Astrocyte (in vitro differentiated cells and primary cell): ENCODE measurements at regions not wholly inside any gene's neighbourhood (a gene's known extent, or its start where the extent isn't known, plus 50 kb on each side); places are given as distances from the start of the nearest gene placed in this dataset.

Source experiments
- DNase-seq: peaks from one replicate; pipeline ENCODE4 v3.0.0-alpha.2; 2010; ENCODE audit warnings: low read depth
- FAIRE-seq: peaks from 2 replicates; lab custom pipeline; 2011; peaks lifted over from hg19 to GRCh38; lab: Jason Lieb, UNC
- H2AFZ ChIP-seq: 2 replicates; pipeline ENCODE4 v1.6.0; 2012; ENCODE audit warnings: low read depth, low read length, inconsistent platforms
- H3K27ac ChIP-seq: 2 replicates; pipeline ENCODE4 v1.5.1; 2011; ENCODE audit warnings: low read depth, low read length, inconsistent platforms
- H3K27me3 ChIP-seq: 2 replicates; pipeline ENCODE4 v1.6.0; 2011; ENCODE audit warnings: low read length, inconsistent platforms; ENCODE audit not compliant: insufficient read depth
- H3K36me3 ChIP-seq: 2 replicates; pipeline ENCODE4 v1.5.1; 2011; ENCODE audit warnings: low read length, inconsistent platforms; ENCODE audit not compliant: insufficient read depth
- H3K4me1 ChIP-seq: 2 replicates; pipeline ENCODE4 v1.5.1; 2011; ENCODE audit warnings: low read length, inconsistent platforms; ENCODE audit not compliant: insufficient read depth
- H3K4me2 ChIP-seq: 2 replicates; pipeline ENCODE4 v1.6.0; 2012; ENCODE audit warnings: low read length, inconsistent platforms
- H3K4me3 ChIP-seq: 2 replicates; pipeline ENCODE4 v1.5.1; 2011; ENCODE audit warnings: low read depth, mild to moderate bottlenecking, low read length, inconsistent platforms; ENCODE audit not compliant: insufficient read depth
- H3K79me2 ChIP-seq: 2 replicates; pipeline ENCODE4 v1.6.0; 2012; ENCODE audit warnings: mild to moderate bottlenecking, low read length, inconsistent platforms; ENCODE audit not compliant: insufficient read depth
- H3K9ac ChIP-seq: 2 replicates; pipeline ENCODE4 v1.6.0; 2012; ENCODE audit warnings: mild to moderate bottlenecking, low read length, inconsistent platforms
- H3K9me3 ChIP-seq: 2 replicates; pipeline ENCODE4 v1.5.1; 2012; ENCODE audit warnings: low read depth, mild to moderate bottlenecking, low read length, inconsistent platforms; ENCODE audit not compliant: insufficient read depth
- H4K20me1 ChIP-seq: 2 replicates; pipeline ENCODE4 v1.6.0; 2012; ENCODE audit warnings: low read length, inconsistent platforms; ENCODE audit not compliant: insufficient read depth
- H3K27ac Mint-ChIP-seq: one replicate; pipeline ENCODE4 v1.8.0; 2021; ENCODE audit warnings: mild to moderate bottlenecking, mixed read lengths; ENCODE audit not compliant: unreplicated experiment
- H3K27me3 Mint-ChIP-seq: one replicate; pipeline ENCODE4 v1.8.0; 2021; ENCODE audit warnings: low read depth, mixed read lengths; ENCODE audit not compliant: unreplicated experiment
- H3K36me3 Mint-ChIP-seq: one replicate; pipeline ENCODE4 v1.8.0; 2021; ENCODE audit warnings: low read depth, mixed read lengths; ENCODE audit not compliant: unreplicated experiment
- H3K4me1 Mint-ChIP-seq: one replicate; pipeline ENCODE4 v1.8.0; 2021; ENCODE audit warnings: low read depth, mixed read lengths; ENCODE audit not compliant: unreplicated experiment
- H3K4me3 Mint-ChIP-seq: one replicate; pipeline ENCODE4 v1.8.0; 2021; ENCODE audit warnings: mild to moderate bottlenecking, moderate library complexity, mixed read lengths; ENCODE audit not compliant: unreplicated experiment
- H3K9me3 Mint-ChIP-seq: one replicate; pipeline ENCODE4 v1.8.0; 2021; ENCODE audit warnings: mild to moderate bottlenecking, mixed read lengths; ENCODE audit not compliant: unreplicated experiment
- EZH2 ChIP-seq: IDR thresholded peaks from 2 replicates; pipeline ENCODE4 v1.6.1; 2012; ENCODE audit warnings: mild to moderate bottlenecking, low read length, inconsistent platforms; ENCODE audit not compliant: insufficient read depth
- TF ChIP-seq, protein P1 (sequence below): IDR thresholded peaks from 2 replicates; pipeline ENCODE4 v1.5.1; 2011; ENCODE audit warnings: low read depth, mild to moderate bottlenecking, inconsistent platforms, low read length, moderate library complexity; ENCODE audit not compliant: insufficient read depth

DNA sequence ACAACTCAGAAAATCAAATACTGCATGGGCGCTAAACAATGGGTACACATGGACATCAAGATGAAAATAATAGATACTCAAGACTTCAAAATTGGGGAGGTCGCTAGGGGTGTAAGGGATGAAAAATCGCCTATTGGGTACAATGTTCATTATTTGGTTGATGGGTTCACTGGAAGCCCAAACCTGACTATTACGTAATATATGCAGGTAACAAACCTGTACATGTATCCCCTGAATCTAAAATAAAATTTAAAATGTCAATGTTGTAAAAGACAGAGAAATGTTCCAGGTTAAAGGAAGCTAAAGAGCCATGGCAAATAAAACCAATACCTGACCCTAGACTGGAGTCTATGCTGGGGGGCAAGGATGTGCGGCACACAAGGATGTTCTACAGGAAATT is 80.4 kb upstream of the CCBE1 start:
- DNase-seq: no peak
- TF ChIP-seq EZH2: no peak
- TF ChIP-seq, protein P1, sequence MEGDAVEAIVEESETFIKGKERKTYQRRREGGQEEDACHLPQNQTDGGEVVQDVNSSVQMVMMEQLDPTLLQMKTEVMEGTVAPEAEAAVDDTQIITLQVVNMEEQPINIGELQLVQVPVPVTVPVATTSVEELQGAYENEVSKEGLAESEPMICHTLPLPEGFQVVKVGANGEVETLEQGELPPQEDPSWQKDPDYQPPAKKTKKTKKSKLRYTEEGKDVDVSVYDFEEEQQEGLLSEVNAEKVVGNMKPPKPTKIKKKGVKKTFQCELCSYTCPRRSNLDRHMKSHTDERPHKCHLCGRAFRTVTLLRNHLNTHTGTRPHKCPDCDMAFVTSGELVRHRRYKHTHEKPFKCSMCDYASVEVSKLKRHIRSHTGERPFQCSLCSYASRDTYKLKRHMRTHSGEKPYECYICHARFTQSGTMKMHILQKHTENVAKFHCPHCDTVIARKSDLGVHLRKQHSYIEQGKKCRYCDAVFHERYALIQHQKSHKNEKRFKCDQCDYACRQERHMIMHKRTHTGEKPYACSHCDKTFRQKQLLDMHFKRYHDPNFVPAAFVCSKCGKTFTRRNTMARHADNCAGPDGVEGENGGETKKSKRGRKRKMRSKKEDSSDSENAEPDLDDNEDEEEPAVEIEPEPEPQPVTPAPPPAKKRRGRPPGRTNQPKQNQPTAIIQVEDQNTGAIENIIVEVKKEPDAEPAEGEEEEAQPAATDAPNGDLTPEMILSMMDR: no peak
- Mint-ChIP-seq H3K4me3 (no peak overlapping the region), H3K9me3 (peaks cover 11% of the 10 kb centered on the region), H3K36me3 (no peaks in the 10 kb centered on the region), H3K27ac (no peak overlapping the region), H3K27me3 (peaks cover 22% of the 10 kb centered on the region), H3K4me1 (peaks cover 14% of the 10 kb centered on the region)
- Histone ChIP-seq H3K4me2 (no peak overlapping the region), H3K4me1 (peaks cover 17% of the 10 kb centered on the region), H3K27me3 (no peaks in the 10 kb centered on the region), H3K79me2 (no peaks in the 10 kb centered on the region), H4K20me1 (no peaks in the 10 kb centered on the region), H3K9ac (no peak overlapping the region), H3K36me3 (no peaks in the 10 kb centered on the region), H3K27ac (no peak overlapping the region), H3K9me3 (no peaks in the 10 kb centered on the region), H3K4me3 (no peak overlapping the region), H2AFZ (no peak overlapping the region)
- FAIRE-seq: no peak

DNA sequence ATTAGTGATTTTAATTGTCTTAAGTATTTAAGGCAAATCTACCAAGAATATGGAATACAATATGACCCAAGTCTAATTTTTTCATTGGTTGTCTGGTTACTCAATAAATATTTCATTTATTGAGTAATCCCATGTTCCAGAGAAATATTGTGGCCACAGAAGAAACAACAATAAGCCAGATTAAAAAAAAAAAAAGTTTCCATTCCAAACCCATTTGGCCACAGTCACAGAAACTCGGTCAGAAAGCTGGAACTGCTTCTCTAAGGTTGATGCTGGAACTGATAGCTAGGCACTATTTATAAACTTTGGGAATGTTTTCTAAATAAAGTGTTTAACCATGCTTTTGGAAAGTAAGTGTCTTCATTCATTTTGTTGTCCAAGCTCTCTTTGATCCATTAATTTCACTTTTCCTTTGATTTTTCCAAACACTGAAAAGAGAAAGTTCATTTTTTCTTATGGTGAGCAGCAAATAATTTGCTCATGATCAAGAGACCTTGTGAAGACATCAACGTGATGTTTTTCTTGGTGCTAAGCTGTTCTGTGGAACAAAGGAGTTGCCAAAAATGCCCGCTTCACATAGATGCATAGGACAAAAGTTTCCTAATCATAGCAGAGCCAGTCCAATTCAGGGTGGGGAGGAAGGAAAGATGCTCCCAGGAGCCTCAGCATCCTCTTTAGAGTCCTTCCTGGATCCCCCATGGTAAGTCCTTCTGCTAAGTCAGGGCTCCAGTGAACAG is 72.1 kb upstream of the CCBE1 start:
- no peak overlapping the region for H3K4me3 Mint-ChIP-seq
- no peaks in the 10 kb centered on the region for H3K4me1 Mint-ChIP-seq
- FAIRE-seq: peak; percentile 50
- H3K27me3 Mint-ChIP-seq: peaks cover 16% of the 10 kb centered on the region
- peaks cover 6% of the 10 kb centered on the region for H3K9me3 Mint-ChIP-seq
- DNase-seq: peak; percentile 42
- no peak overlapping the region for H3K27ac ChIP-seq
- no peaks in the 10 kb centered on the region for H3K27me3 ChIP-seq
- H3K79me2 ChIP-seq: no peaks in the 10 kb centered on the region
- no peak overlapping the region for H3K4me3 ChIP-seq
- no peak for TF ChIP-seq EZH2
- TF ChIP-seq, protein P1: no peak
- no peak overlapping the region for H2AFZ ChIP-seq
- H3K36me3 ChIP-seq: no peaks in the 10 kb centered on the region
- no peaks in the 10 kb centered on the region for H3K36me3 Mint-ChIP-seq
- H3K4me2 ChIP-seq: no peak overlapping the region
- H3K4me1 ChIP-seq: no peaks in the 10 kb centered on the region
- no peaks in the 10 kb centered on the region for H3K9me3 ChIP-seq
- no peak overlapping the region for H3K27ac Mint-ChIP-seq
- H3K9ac ChIP-seq: no peak overlapping the region
- H4K20me1 ChIP-seq: no peaks in the 10 kb centered on the region

DNA sequence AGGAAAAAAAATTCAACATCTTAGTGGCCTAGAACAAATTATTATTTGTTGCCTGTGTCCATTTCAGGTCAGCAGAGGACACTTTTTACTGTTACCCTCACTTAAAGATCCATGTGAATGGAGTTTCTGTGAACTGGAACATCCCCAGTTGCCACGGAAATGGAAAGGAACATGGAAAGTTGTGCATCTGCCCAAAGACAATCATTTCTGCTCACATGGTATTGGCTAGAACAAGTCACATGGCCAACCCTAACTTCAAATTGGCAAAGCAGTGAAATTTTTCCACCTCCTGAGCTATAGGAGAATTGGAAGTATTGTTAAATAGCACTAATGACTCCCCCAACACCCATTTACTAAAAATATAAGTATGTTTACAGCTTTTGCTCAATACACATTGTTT is 71.2 kb upstream of the CCBE1 start:
- Histone ChIP-seq H3K9me3 (no peaks in the 10 kb centered on the region), H2AFZ (no peak overlapping the region), H4K20me1 (no peaks in the 10 kb centered on the region), H3K79me2 (no peaks in the 10 kb centered on the region), H3K4me3 (no peak overlapping the region), H3K4me2 (no peak overlapping the region), H3K27ac (no peak overlapping the region), H3K4me1 (no peaks in the 10 kb centered on the region), H3K27me3 (no peaks in the 10 kb centered on the region), H3K36me3 (no peaks in the 10 kb centered on the region), H3K9ac (no peak overlapping the region)
- Mint-ChIP-seq H3K36me3 (no peaks in the 10 kb centered on the region), H3K27ac (no peak overlapping the region), H3K4me3 (no peak overlapping the region), H3K4me1 (no peaks in the 10 kb centered on the region), H3K9me3 (peaks cover 9% of the 10 kb centered on the region), H3K27me3 (peaks cover 8% of the 10 kb centered on the region)
- no peak for DNase-seq
- no peak for FAIRE-seq
- TF ChIP-seq, protein P1: no peak
- no peak for TF ChIP-seq EZH2
